Liver (tissue), 7 donors: ENCODE measurements at regions not wholly inside any gene's neighbourhood (a gene's known extent, or its start where the extent isn't known, plus 50 kb on each side); places are given as distances from the start of the nearest gene placed in this dataset.

Experiments
- DNase-seq: peaks from one replicate; pipeline ENCODE4 v3.0.0-alpha.2; 2017; ENCODE audit warnings: low spot score
- H3K27ac ChIP-seq, 2 donors: one replicate each; pipeline ENCODE4 v1.7.0; 2013; ENCODE audit warnings: inconsistent platforms in 2 of 2, low read length in 2 of 2, control low read depth in 1 of 2, low read depth in 1 of 2, mild to moderate bottlenecking in 1 of 2
- H3K27me3 ChIP-seq, 4 donors: one replicate each; pipeline versions ENCODE4 v1.6.1 to v1.7.0; 2013; ENCODE audit warnings: low read length in 3 of 4, inconsistent platforms in 1 of 4, mild to moderate bottlenecking in 1 of 4, moderate library complexity in 1 of 4; ENCODE audit not compliant: control insufficient read depth in 4 of 4, insufficient read depth in 4 of 4
- H3K36me3 ChIP-seq, 4 donors: one replicate each; pipeline versions ENCODE4 v1.6.1 to v1.7.0; 2013; ENCODE audit warnings: low read length in 3 of 4, mild to moderate bottlenecking in 3 of 4, low read depth in 1 of 4, moderate library complexity in 1 of 4; ENCODE audit not compliant: control insufficient read depth in 4 of 4, insufficient read depth in 3 of 4
- H3K4me1 ChIP-seq, 4 donors: one replicate each; pipeline versions ENCODE4 v1.6.1 to v1.7.0; 2013; ENCODE audit warnings: low read length in 3 of 4, mild to moderate bottlenecking in 3 of 4, moderate library complexity in 1 of 4; ENCODE audit not compliant: control insufficient read depth in 4 of 4, insufficient read depth in 4 of 4
- H3K4me3 ChIP-seq, 3 donors: one replicate each; pipeline versions ENCODE4 v1.6.1 to v1.7.0; 2013; ENCODE audit warnings: low read length in 3 of 3, control low read depth in 1 of 3, low read depth in 1 of 3, mild to moderate bottlenecking in 1 of 3
- H3K9ac ChIP-seq, 2 donors: one replicate each; pipeline ENCODE4 v1.7.0; 2013; ENCODE audit warnings: low read length in 2 of 2, mild to moderate bottlenecking in 2 of 2, moderate library complexity in 2 of 2, control low read depth in 1 of 2, low read depth in 1 of 2
- H3K9me3 ChIP-seq, 4 donors: one replicate each; pipeline versions ENCODE4 v1.6.1 to v1.7.0; 2013; ENCODE audit warnings: low read length in 3 of 4; ENCODE audit not compliant: control insufficient read depth in 4 of 4
- ATF3 ChIP-seq: IDR thresholded peaks from 2 replicates; pipeline ENCODE4 v1.6.1; 2016; ENCODE audit warnings: antibody characterized with exemption
- CTCF ChIP-seq: fragments of 150-350 bp; IDR thresholded peaks from 2 replicates; pipeline ENCODE4 v1.5.1; 2017; ENCODE audit warnings: improper control_type of control experiment, low read depth, low read length; ENCODE audit not compliant: missing input control
- FOXA1 ChIP-seq: IDR thresholded peaks from 2 replicates; pipeline ENCODE4 v1.6.1; 2016; ENCODE audit warnings: antibody characterized with exemption
- GABPA ChIP-seq, 2 donors: IDR thresholded peaks in 1 of 2; conservative IDR thresholded peaks in 1 of 2; 2 replicates each; pipeline ENCODE4 v1.6.1; 2016; ENCODE audit warnings: antibody characterized with exemption in 2 of 2, mild to moderate bottlenecking in 1 of 2, moderate library complexity in 1 of 2
- HNF4A ChIP-seq, 2 donors: conservative IDR thresholded peaks; 2 replicates each; pipeline ENCODE4 v1.6.1; 2016; ENCODE audit warnings: antibody characterized with exemption in 2 of 2, mild to moderate bottlenecking in 2 of 2
- HNF4G ChIP-seq: IDR thresholded peaks from 2 replicates; pipeline ENCODE4 v1.6.1; 2016; ENCODE audit warnings: antibody characterized with exemption
- JUND ChIP-seq, 2 donors: IDR thresholded peaks; 2 replicates each; pipeline ENCODE4 v1.6.1; 2016; ENCODE audit warnings: antibody characterized with exemption in 2 of 2
- MAX ChIP-seq: IDR thresholded peaks from 2 replicates; pipeline ENCODE4 v1.6.1; 2016; ENCODE audit warnings: antibody characterized with exemption
- RAD21 ChIP-seq, 2 donors: IDR thresholded peaks; 2 replicates each; pipeline ENCODE4 v1.6.1; 2016; ENCODE audit warnings: antibody characterized with exemption in 2 of 2, mild to moderate bottlenecking in 2 of 2
- REST ChIP-seq: IDR thresholded peaks from 2 replicates; pipeline ENCODE4 v1.6.1; 2016; ENCODE audit warnings: antibody characterized with exemption, mild to moderate bottlenecking
- SP1 ChIP-seq: IDR thresholded peaks from 2 replicates; pipeline ENCODE4 v1.6.1; 2018; ENCODE audit warnings: antibody characterized with exemption, mild to moderate bottlenecking
- TAF1 ChIP-seq: conservative IDR thresholded peaks from 2 replicates; pipeline ENCODE4 v1.6.1; 2016; ENCODE audit warnings: antibody characterized with exemption, mild to moderate bottlenecking
- YY1 ChIP-seq: IDR thresholded peaks from 2 replicates; pipeline ENCODE4 v1.6.1; 2016; ENCODE audit warnings: antibody characterized with exemption, mild to moderate bottlenecking
- donor health status: healthy.
- donor health status: healthy.
- donor health status: healthy.
- donor health status: healthy.

- no peak for TF ChIP-seq MAX
- TF ChIP-seq HNF4G = no peak
Observed at GRCh38 chr6:139970591-139970991, 596.1 kb upstream of the CITED2 start (continued).

GRCh38 chr6:139967497-139967896 is 593.0 kb upstream of the CITED2 start:
- no peak overlapping the region for H3K9ac ChIP-seq
- no peak for TF ChIP-seq GABPA (IDR thresholded peaks at IDR 0.05 in 1 of 2, conservative IDR thresholded peaks at IDR 0.05 in 1 of 2)
- TF ChIP-seq HNF4A (conservative IDR thresholded peaks at IDR 0.05) = no peak
- TF ChIP-seq CTCF = no peak
- no peak for TF ChIP-seq FOXA1
- no peak for TF ChIP-seq REST
- TF ChIP-seq JUND (IDR thresholded peaks at IDR 0.05) = no peak
- TF ChIP-seq YY1 = no peak
- no peak for TF ChIP-seq SP1
- TF ChIP-seq TAF1 = no peak
- TF ChIP-seq MAX = no peak
- no peak overlapping the region for H3K27ac ChIP-seq
- no peak for DNase-seq
- no peaks in the 10 kb centered on the region for H3K9me3 ChIP-seq
- H3K27me3 ChIP-seq = no peaks in the 10 kb centered on the region
- H3K4me3 ChIP-seq = no peak overlapping the region
- peaks cover 2 to 13% (median 11%) of the 10 kb centered on the region in 4 donors for H3K4me1 ChIP-seq
- no peaks in the 10 kb centered on the region for H3K36me3 ChIP-seq

GRCh38 chr6:139965393-139965792 is 590.9 kb upstream of the CITED2 start:
- peak overlapping the region in 1 of 2 donors; percentile 34 for H3K27ac ChIP-seq
- DNase-seq = no peak
- H3K9me3 ChIP-seq = no peaks in the 10 kb centered on the region
- H3K4me1 ChIP-seq = peaks cover 2 to 24% (median 15%) of the 10 kb centered on the region in 4 donors
- no peaks in the 10 kb centered on the region for H3K36me3 ChIP-seq
- peak overlapping the region in 1 of 2 donors; percentile 58 for H3K9ac ChIP-seq
- no peak overlapping the region for H3K4me3 ChIP-seq
- TF ChIP-seq RAD21 (IDR thresholded peaks at IDR 0.05) (peak; percentile 18 to 43), ATF3 (no peak)
- no peaks in the 10 kb centered on the region for H3K27me3 ChIP-seq
